GM12872 (cell line): ENCODE measurements at regions not wholly inside any gene's neighbourhood (a gene's known extent, or its start where the extent isn't known, plus 50 kb on each side); places are given as distances from the start of the nearest gene placed in this dataset.

Source experiments
- TF ChIP-seq, protein P1 (sequence below): IDR thresholded peaks from 3 replicates; pipeline ENCODE4 v1.5.1; 2011; ENCODE audit warnings: low read depth, mild to moderate bottlenecking, low read length, moderate library complexity; ENCODE audit not compliant: insufficient read depth

DNA sequence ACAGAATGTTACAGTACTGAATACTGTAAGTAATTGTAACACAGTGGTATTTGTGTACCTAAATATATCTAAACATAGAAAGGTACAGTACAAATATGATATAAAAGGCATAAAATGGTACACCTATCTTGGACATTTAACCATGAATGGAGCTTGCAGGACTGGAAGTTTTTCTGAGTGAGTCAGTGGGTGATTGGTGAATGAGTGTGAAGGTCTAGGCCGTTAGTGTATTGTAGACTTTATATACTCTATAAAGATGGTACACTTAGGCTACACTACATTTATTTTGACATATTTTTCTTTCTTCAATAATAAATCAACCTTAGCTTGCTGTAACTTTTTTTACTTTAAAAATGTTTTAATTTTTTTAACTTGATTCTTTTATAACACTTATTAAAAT is 422.5 kb upstream of the FSTL5 start:
- TF ChIP-seq, protein P1, sequence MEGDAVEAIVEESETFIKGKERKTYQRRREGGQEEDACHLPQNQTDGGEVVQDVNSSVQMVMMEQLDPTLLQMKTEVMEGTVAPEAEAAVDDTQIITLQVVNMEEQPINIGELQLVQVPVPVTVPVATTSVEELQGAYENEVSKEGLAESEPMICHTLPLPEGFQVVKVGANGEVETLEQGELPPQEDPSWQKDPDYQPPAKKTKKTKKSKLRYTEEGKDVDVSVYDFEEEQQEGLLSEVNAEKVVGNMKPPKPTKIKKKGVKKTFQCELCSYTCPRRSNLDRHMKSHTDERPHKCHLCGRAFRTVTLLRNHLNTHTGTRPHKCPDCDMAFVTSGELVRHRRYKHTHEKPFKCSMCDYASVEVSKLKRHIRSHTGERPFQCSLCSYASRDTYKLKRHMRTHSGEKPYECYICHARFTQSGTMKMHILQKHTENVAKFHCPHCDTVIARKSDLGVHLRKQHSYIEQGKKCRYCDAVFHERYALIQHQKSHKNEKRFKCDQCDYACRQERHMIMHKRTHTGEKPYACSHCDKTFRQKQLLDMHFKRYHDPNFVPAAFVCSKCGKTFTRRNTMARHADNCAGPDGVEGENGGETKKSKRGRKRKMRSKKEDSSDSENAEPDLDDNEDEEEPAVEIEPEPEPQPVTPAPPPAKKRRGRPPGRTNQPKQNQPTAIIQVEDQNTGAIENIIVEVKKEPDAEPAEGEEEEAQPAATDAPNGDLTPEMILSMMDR: no peak

DNA sequence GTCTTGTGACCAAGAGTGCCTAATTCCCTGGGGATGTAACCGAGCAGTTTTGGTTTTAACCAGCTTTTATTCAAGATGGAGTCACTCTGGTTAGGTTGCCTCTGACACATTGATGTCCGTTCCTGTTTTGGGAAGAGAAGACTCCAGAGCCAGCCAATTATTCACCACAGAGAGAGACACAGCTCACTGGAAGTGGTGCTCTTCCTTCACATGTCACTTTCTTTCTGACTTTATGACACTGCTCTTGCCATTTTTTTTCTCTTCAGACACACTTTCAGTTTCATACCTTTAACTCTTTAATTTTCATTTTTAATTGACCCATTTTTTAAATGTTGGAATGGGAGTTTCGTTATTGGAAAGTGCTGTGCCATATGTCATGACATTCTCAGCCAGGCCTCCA is 418.4 kb upstream of the FSTL5 start:
- TF ChIP-seq, protein P1: no peak

DNA sequence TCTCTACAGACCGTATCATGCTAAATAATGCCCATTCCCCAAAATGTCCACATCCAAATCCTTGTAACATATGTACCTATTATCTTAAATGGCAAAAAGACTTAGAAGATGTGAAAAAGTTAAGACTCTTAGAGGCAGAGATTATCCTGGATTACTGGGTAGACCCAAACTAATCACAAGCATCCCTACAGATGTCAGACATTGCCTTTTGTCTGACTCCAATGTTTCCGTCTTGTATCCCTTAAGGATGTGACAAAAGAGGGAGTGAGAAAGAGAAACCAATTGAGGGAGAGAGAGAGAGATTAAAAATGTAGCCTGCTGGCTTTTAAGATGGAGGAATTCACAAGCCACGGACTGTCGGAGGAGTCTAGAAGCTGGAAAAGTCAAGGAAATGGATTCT is 401.9 kb upstream of the FSTL5 start:
- TF ChIP-seq, protein P1: no peak

DNA sequence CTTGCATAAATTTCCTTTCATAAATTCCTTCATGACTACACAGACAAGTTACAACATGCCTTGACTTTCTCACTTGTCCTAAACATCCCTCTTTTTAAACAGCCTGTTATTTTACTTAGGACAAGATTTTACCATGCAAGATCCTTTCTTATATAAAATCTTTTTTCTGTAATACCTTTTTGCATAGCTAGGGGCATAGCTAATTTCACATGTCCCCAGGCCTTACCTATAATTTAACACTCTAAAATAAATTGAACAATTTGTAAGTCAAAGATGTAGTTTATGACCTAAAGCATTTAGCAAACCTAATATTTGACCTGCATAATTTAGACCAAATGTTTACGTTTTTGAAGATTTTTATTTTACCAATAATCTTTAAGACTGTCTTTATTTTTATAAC is 396.3 kb upstream of the FSTL5 start:
- TF ChIP-seq, protein P1: no peak

DNA sequence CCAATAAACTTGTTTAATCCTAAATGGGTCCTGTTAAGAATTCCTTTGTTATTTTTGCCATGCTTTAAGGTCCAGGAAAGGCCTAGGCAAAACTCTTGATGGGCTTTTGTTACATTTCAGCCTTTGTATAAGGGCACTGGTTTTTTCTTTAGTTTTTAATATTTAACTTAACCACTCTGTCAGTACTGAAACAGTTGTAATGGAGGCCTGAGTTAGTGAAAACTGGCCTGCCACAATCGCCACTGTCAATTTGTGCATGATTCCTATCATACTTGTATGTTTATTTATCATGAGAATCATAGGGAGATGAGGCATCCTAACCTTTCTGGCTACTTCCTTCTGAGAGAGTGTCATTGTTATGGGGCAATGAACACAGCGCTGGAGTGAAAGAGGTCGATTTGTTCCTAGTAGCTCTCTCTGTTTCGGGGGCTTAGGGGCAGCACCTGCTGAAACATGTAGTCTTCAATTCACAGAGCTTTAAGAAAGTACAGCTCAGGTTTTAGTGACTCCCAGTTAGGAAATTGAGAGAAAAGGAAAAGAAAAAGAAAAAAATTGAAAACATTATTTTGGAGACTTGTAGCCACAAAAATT is 393.8 kb upstream of the FSTL5 start:
- TF ChIP-seq, protein P1: no peak

DNA sequence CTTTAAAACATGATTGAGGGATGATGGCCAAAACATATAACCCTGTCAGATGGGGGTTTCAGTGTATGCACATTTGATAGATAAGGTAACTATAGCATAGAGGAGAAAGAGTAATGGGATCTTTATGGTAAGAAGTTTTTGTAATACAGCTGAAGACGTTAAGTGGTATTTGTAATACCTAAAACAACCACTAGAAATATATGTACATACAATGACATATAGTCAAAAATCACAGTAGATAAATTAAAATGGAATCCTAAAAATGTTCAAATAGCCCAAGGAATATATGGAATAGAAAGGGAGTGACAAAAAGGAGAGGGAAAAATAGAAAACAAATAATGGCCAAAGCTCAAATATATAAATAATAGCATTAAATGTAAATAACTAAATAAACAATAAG is 371.3 kb upstream of the FSTL5 start:
- TF ChIP-seq, protein P1: no peak

DNA sequence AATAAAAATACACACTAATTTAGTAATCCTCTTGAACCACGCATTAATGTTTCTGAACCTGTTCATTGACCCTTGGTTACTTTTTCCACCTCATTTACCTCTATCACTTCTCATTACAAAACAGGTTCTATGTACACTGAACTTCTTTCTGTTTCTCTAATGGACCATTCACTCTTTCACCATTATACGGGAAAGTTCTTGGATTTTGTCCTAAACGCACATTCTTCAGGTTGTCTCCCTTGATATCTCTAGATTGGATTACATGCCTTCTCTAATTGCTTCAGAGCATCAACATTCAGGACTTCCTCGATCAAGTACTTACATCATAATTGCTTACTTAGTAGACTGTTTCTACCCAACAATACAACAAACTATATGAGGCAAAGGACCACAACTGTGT is 359.4 kb upstream of the FSTL5 start:
- TF ChIP-seq, protein P1: no peak
